ENCODE measurements at regions not wholly inside any gene's neighbourhood (a gene's known extent, or its start where the extent isn't known, plus 50 kb on each side); places are given as distances from the start of the nearest gene placed in this dataset.

DNA sequence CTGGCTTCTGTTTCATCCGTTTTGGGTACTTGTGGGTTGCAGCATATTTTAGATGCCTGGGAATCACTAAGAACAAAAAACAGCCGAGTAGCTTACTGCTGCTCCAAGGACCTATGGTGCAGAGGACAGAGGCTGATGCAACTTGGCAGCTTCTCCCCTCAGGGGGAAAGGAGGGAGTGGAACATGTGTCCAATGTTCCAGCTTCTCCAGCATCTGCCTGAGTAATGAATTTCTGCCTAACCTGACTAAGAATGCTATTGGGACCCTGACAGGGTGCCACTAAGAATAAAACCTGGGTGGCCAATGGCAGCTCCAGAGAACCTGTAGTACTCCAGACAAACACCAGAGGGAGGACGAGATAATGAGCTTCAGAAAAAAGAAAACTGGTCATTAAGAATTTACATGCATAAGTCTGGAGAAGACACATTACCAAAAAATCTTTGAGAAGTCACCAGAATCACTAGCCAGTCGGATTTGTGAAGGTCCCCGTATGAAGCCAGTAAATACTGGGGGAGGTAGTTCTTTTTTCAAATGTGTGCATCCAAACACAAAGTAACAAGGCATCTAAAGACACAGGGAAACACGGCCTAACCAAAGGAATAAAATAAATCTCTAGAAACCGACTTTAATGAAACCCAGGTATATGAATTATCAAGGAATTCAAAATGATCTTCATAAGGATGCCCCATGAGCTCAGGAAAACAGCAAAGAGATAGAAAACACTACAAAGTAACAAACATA, 293.5 kb downstream of the HINT1 start:
- POLR2A ChIA-PET = no interaction called here
- TF ChIP-seq JAZF1 (CRISPR knock-in tag; IDR thresholded peaks at IDR 0.05) = no peak
- TF ChIP-seq CTCF (IDR thresholded peaks at IDR 0.05) = peak; percentile 77
- ATAC-seq = peak; percentile 87

GRCh38 chr5:130870691-130871090, 294.4 kb downstream of the HINT1 start:
- ATAC-seq (peak; percentile 45), DNase-seq (ENCODE audit: low spot score) (no peak)
- Mint-ChIP-seq H3K36me3 (no peaks in the 10 kb centered on the region), H3K27me3 (ENCODE audit: low read depth) (no peaks in the 10 kb centered on the region), H3K4me3 (no peak overlapping the region), H3K4me1 (peaks cover 22% of the 10 kb centered on the region), H3K9me3 (peaks cover 7% of the 10 kb centered on the region; the same call in 1 of the 2 replicates), H3K27ac (no peak overlapping the region)
- CTCF ChIA-PET = interaction anchor here (0.6 to 2.1 kb wide), 19 partner anchors 9 to 511 kb away, joined by 3 to 14 read pairs (median 5); no protein-coding TSS in a partner anchor
- POLR2A ChIA-PET = no interaction called here
- TF ChIP-seq FOXK1 (CRISPR knock-in tag; IDR thresholded peaks at IDR 0.05) = no peak
- TF ChIP-seq ZNF671 (CRISPR knock-in tag; IDR thresholded peaks at IDR 0.05) = no peak
- no peak for TF ChIP-seq E2F4 (CRISPR knock-in tag; IDR thresholded peaks at IDR 0.05; ENCODE audit: borderline replicate concordance, low read depth)
- TF ChIP-seq GABPB1 (CRISPR knock-in tag; IDR thresholded peaks at IDR 0.05) = no peak

More for the DNA sequence above, 293.5 kb downstream of the HINT1 start:
- Mint-ChIP-seq H3K36me3 (no peaks in the 10 kb centered on the region), H3K4me1 (peaks cover 22% of the 10 kb centered on the region), H3K9me3 (0 out of 2 replicates have a peak, but pooled peaks cover 4% of the 10 kb centered on the region), H3K27me3 (ENCODE audit: low read depth) (no peaks in the 10 kb centered on the region), H3K27ac (peak overlapping the region; percentile 49), H3K4me3 (no peak overlapping the region)
- DNase-seq (ENCODE audit: low spot score) = peak; percentile 27
- CTCF ChIA-PET = interaction anchor here (0.5 to 2.1 kb wide), 35 partner anchors 9 to 762 kb away, joined by 3 to 14 read pairs (median 4); no protein-coding TSS in a partner anchor

- no peak for DNase-seq (ENCODE audit: low spot score)
- TF ChIP-seq ZNF263 (CRISPR knock-in tag; IDR thresholded peaks at IDR 0.05; ENCODE audit: low read depth) = no peak
- TF ChIP-seq PREB (CRISPR knock-in tag; IDR thresholded peaks at IDR 0.05; ENCODE audit: borderline replicate concordance) = no peak
- TF ChIP-seq NR2C2 (CRISPR knock-in tag; IDR thresholded peaks at IDR 0.05) = no peak
- no peak for TF ChIP-seq ATF1 (CRISPR knock-in tag; IDR thresholded peaks at IDR 0.05)
- TF ChIP-seq SOX15 (CRISPR knock-in tag; IDR thresholded peaks at IDR 0.05) = no peak
- no peak for TF ChIP-seq ZNF396 (CRISPR knock-in tag; IDR thresholded peaks at IDR 0.05; ENCODE audit: borderline replicate concordance)
- no peak for TF ChIP-seq JUN (CRISPR knock-in tag; IDR thresholded peaks at IDR 0.05)
- TF ChIP-seq CDX4 (CRISPR knock-in tag; IDR thresholded peaks at IDR 0.05; ENCODE audit: borderline replicate concordance) = no peak
- TF ChIP-seq ATF2 (CRISPR knock-in tag; IDR thresholded peaks at IDR 0.05; ENCODE audit: borderline replicate concordance, low read depth) = no peak
- no peak for TF ChIP-seq GTF2I (CRISPR knock-in tag; conservative IDR thresholded peaks at IDR 0.05)
- TF ChIP-seq TEAD4 (CRISPR knock-in tag; IDR thresholded peaks at IDR 0.05) = no peak
- no peak for TF ChIP-seq CTCF (IDR thresholded peaks at IDR 0.05)
Observed at GRCh38 chr5:130868186-130868840, 296.7 kb downstream of the HINT1 start.

More at GRCh38 chr5:130868186-130868840, 296.7 kb downstream of the HINT1 start:
- Mint-ChIP-seq H3K27me3 (ENCODE audit: low read depth) (no peaks in the 10 kb centered on the region), H3K9me3 (peaks cover 28% of the 10 kb centered on the region), H3K36me3 (peaks cover 15% of the 10 kb centered on the region), H3K4me3 (no peak overlapping the region), H3K4me1 (peaks cover 22% of the 10 kb centered on the region), H3K27ac (no peak overlapping the region)
- ATAC-seq = no peak; the same call in 1 of the 2 replicates
- CTCF ChIA-PET = no interaction called here
- POLR2A ChIA-PET = no interaction called here
